IMR-90 (cell line): ENCODE measurements at regions not wholly inside any gene's neighbourhood (a gene's known extent, or its start where the extent isn't known, plus 50 kb on each side); places are given as distances from the start of the nearest gene placed in this dataset.

ENCODE experiments used
- ATAC-seq: fragments of 200-7000 bp; cut with Tn5 transposase; 2 replicates; pipeline ENCODE4 v1.9.1; 2020; ENCODE audit warnings: low read depth, mild to moderate bottlenecking, moderate library complexity
- BruUV-seq: library from RNA; stranded (reverse); fragments of 400-500 nt; replicated peaks from 2 replicates; lab custom pipeline; 2021; lab: Mats Ljungman, UMichigan
- CTCF ChIA-PET: fragments of 300-600 bp; formaldehyde crosslinking; extraction: SDS; loops from one replicate; lab custom pipeline; 2021; ENCODE audit warnings: antibody characterized with exemption; lab: Yijun Ruan, JAX
- POLR2A ChIA-PET: fragments of 300-600 bp; sonication (Branson Sonifier 250); formaldehyde crosslinking; loops from one replicate; lab custom pipeline; 2022; ENCODE audit warnings: antibody characterized with exemption; ENCODE audit not compliant: unreplicated experiment; lab: Charles Lee
- DNase-seq: peaks from one replicate; pipeline ENCODE4 v3.0.0; 2013
- H2AFZ ChIP-seq: replicated peaks from 2 replicates; pipeline ENCODE3; 2013; ENCODE audit warnings: low read length, mild to moderate bottlenecking; ENCODE audit not compliant: poor library complexity
- H2AK5ac ChIP-seq: 2 replicates; pipeline ENCODE4 v1.6.1; 2013; ENCODE audit warnings: low read depth, low read length, inconsistent platforms
- H2AK9ac ChIP-seq: replicated peaks from 2 replicates; pipeline ENCODE3; 2013; ENCODE audit warnings: mild to moderate bottlenecking, low read depth, low read length, moderate library complexity; ENCODE audit not compliant: poor library complexity
- H2BK120ac ChIP-seq: 2 replicates; pipeline ENCODE4 v1.6.1; 2013; ENCODE audit warnings: low read depth, low read length, inconsistent platforms
- H2BK15ac ChIP-seq: 3 replicates; pipeline ENCODE4 v1.6.1; 2013; ENCODE audit warnings: low read depth, low read length, inconsistent platforms
- H2BK20ac ChIP-seq: 2 replicates; pipeline ENCODE4 v1.6.1; 2013; ENCODE audit warnings: low read depth, mild to moderate bottlenecking, inconsistent platforms, low read length, moderate library complexity
- H2BK5ac ChIP-seq: 2 replicates; pipeline ENCODE4 v1.6.1; 2013; ENCODE audit warnings: mild to moderate bottlenecking, low read depth, low read length, inconsistent platforms; ENCODE audit not compliant: poor library complexity, severe bottlenecking
- H3K14ac ChIP-seq: replicated peaks from 2 replicates; pipeline ENCODE4 v1.6.1; 2013; ENCODE audit warnings: low read depth, low read length, inconsistent platforms
- H3K18ac ChIP-seq: 2 replicates; pipeline ENCODE4 v1.6.1; 2013; ENCODE audit warnings: low read depth, low read length, control low read depth
- H3K23ac ChIP-seq: 2 replicates; pipeline ENCODE4 v1.6.1; 2013; ENCODE audit warnings: low read depth, low read length, inconsistent platforms
- H3K27ac ChIP-seq: 2 replicates; pipeline ENCODE4 v1.5.1; 2013; ENCODE audit warnings: mild to moderate bottlenecking, control low read depth, low read length; ENCODE audit not compliant: insufficient read depth
- H3K27me3 ChIP-seq: 2 replicates; pipeline ENCODE4 v1.6.1; 2013; ENCODE audit warnings: low read length; ENCODE audit not compliant: control insufficient read depth, insufficient read depth
- H3K36me3 ChIP-seq: 2 replicates; pipeline ENCODE4 v1.6.1; 2013; ENCODE audit warnings: low read length, mixed read lengths; ENCODE audit not compliant: control insufficient read depth, insufficient read depth
- H3K4ac ChIP-seq: 2 replicates; pipeline ENCODE4 v1.6.1; 2013; ENCODE audit warnings: low read depth, low read length, inconsistent platforms
- H3K4me1 ChIP-seq: 2 replicates; pipeline ENCODE4 v1.6.1; 2013; ENCODE audit warnings: low read length, mixed read lengths; ENCODE audit not compliant: control insufficient read depth, insufficient read depth
- H3K4me2 ChIP-seq: 2 replicates; pipeline ENCODE4 v1.6.1; 2013; ENCODE audit warnings: low read depth, mild to moderate bottlenecking, control low read depth, low read length, moderate library complexity
- H3K4me3 ChIP-seq: 2 replicates; pipeline ENCODE4 v1.5.1; 2013; ENCODE audit warnings: low read depth, mild to moderate bottlenecking, control low read depth, low read length, moderate library complexity; ENCODE audit not compliant: insufficient read depth
- H3K56ac ChIP-seq: 2 replicates; pipeline ENCODE4 v1.6.1; 2013; ENCODE audit warnings: low read length, inconsistent platforms; ENCODE audit not compliant: insufficient read depth; ENCODE audit errors: extremely low read depth
- H3K79me1 ChIP-seq, 2 experiments: 2 replicates each; pipeline ENCODE4 v1.6.1; 2013; ENCODE audit warnings: low read length in 2 of 2, inconsistent platforms in 1 of 2, low read depth in 1 of 2
- H3K9ac ChIP-seq: 2 replicates; pipeline ENCODE4 v1.6.1; 2013; ENCODE audit warnings: low read depth, low read length, control low read depth
- H3K9me1 ChIP-seq: 2 replicates; pipeline ENCODE4 v1.6.1; 2013; ENCODE audit warnings: low read length, inconsistent platforms; ENCODE audit not compliant: insufficient read depth
- H3K9me3 ChIP-seq: 2 replicates; pipeline ENCODE4 v1.6.1; 2013; ENCODE audit warnings: low read length; ENCODE audit not compliant: control insufficient read depth, insufficient read depth
- H4K20me1 ChIP-seq: 2 replicates; pipeline ENCODE4 v1.6.1; 2013; ENCODE audit warnings: low read length, inconsistent platforms; ENCODE audit not compliant: insufficient read depth
- H4K5ac ChIP-seq: 2 replicates; pipeline ENCODE4 v1.6.1; 2013; ENCODE audit warnings: mild to moderate bottlenecking, low read depth, low read length, control low read depth
- H4K8ac ChIP-seq, 2 experiments: 2 replicates each; pipeline ENCODE4 v1.6.1; 2013; ENCODE audit warnings: low read depth in 2 of 2, low read length in 2 of 2, control low read depth in 1 of 2, inconsistent platforms in 1 of 2
- H4K91ac ChIP-seq: 2 replicates; pipeline ENCODE4 v1.6.1; 2013; ENCODE audit warnings: low read depth, low read length, inconsistent platforms; ENCODE audit not compliant: insufficient read depth
- CEBPB ChIP-seq: IDR thresholded peaks from 2 replicates; pipeline ENCODE4 v1.6.1; 2012; ENCODE audit warnings: low read depth, low read length, improper control_type of control experiment
- FOS ChIP-seq: fragments of 150-350 bp; IDR thresholded peaks from 2 replicates; pipeline ENCODE4 v1.6.1; 2016; ENCODE audit warnings: low read depth, low read length
- MXI1 ChIP-seq: IDR thresholded peaks from 2 replicates; pipeline ENCODE4 v1.6.1; 2012; ENCODE audit warnings: low read depth, mild to moderate bottlenecking, low read length, moderate library complexity, borderline replicate concordance
- POLR2A ChIP-seq: IDR thresholded peaks from 2 replicates; pipeline ENCODE4 v1.6.1; 2012; ENCODE audit warnings: mild to moderate bottlenecking, low read depth, low read length
- RCOR1 ChIP-seq: IDR thresholded peaks from 2 replicates; pipeline ENCODE4 v1.6.1; 2012; ENCODE audit warnings: mild to moderate bottlenecking, low read length, improper control_type of control experiment; ENCODE audit not compliant: insufficient replicate concordance
- SMC3 ChIP-seq: fragments of 150-350 bp; IDR thresholded peaks from 2 replicates; pipeline ENCODE4 v1.6.1; 2016; ENCODE audit warnings: low read depth, mild to moderate bottlenecking, antibody characterized with exemption, low read length, moderate library complexity
- dilution Hi-C: fragments of 300-500 bp; cut with HindIII; formaldehyde crosslinking; loops from one replicate; pipeline ENCODE4 v1.14.3; 2018; ENCODE audit warnings: low sequenced_read_pairs; ENCODE audit not compliant: unreplicated experiment
- in situ Hi-C: fragments of 300-500 bp; cut with MboI; formaldehyde crosslinking; loops from 3 replicates; pipeline ENCODE4 v1.14.3; 2019; ENCODE audit warnings: low sequenced_read_pairs, inconsistent platforms, mixed read lengths
- intact Hi-C: fragments of 100-400 bp; cut with micrococcal nuclease; formaldehyde crosslinking; loops from 2 replicates; pipeline ENCODE4 v1.10.0; 2022
- TF ChIP-seq, protein P1 (sequence below): conservative IDR thresholded peaks from 2 replicates; pipeline ENCODE4 v1.5.1; 2012; ENCODE audit warnings: mild to moderate bottlenecking, low read depth, low read length, improper control_type of control experiment
- TF ChIP-seq, protein P2 (sequence below): fragments of 150-350 bp; IDR thresholded peaks from 2 replicates; pipeline ENCODE4 v1.6.1; 2016; ENCODE audit warnings: low read depth, mild to moderate bottlenecking, low read length, moderate library complexity, borderline replicate concordance
- TF ChIP-seq, protein P3 (sequence below): fragments of 150-350 bp; IDR thresholded peaks from 2 replicates; pipeline ENCODE4 v1.6.1; 2017; ENCODE audit warnings: mild to moderate bottlenecking, antibody characterized with exemption, low read length, low read depth

DNA sequence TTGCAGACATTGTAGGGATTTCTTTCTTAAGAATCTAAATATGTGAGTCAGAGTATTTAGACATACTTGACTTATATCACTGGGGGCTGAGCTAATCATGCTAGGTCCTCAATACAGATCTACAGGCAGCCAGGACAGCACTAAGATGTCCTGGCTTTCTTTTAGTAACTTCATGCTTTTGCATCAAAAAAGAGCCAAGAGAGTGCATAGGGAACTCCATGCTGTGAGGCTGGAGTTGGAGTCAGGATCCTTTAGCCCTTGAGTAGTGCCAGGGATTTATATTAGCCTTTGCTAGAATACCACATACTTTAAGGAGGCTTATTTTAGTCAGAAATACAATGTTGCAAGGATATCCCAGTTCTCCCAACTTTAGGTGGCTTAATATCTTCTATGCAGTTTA lies 289.7 kb downstream of the CCDC85A start:
- no peak overlapping the region for H4K8ac ChIP-seq
- no peak overlapping the region for H3K23ac ChIP-seq
- H4K5ac ChIP-seq = no peak overlapping the region
- DNase-seq (no peak), ATAC-seq (no peak)
- intact Hi-C loops (no loop called here), dilution Hi-C loops (no loop called here), in situ Hi-C loops (no loop called here)
- H3K9me1 ChIP-seq = no peaks in the 10 kb centered on the region
- H4K20me1 ChIP-seq = no peaks in the 10 kb centered on the region
- TF ChIP-seq FOS = no peak
- no peak for TF ChIP-seq MXI1
- no peak for TF ChIP-seq SMC3
- TF ChIP-seq POLR2A = no peak
- TF ChIP-seq RCOR1 = no peak
- no peak for TF ChIP-seq CEBPB
- TF ChIP-seq, protein P1, sequence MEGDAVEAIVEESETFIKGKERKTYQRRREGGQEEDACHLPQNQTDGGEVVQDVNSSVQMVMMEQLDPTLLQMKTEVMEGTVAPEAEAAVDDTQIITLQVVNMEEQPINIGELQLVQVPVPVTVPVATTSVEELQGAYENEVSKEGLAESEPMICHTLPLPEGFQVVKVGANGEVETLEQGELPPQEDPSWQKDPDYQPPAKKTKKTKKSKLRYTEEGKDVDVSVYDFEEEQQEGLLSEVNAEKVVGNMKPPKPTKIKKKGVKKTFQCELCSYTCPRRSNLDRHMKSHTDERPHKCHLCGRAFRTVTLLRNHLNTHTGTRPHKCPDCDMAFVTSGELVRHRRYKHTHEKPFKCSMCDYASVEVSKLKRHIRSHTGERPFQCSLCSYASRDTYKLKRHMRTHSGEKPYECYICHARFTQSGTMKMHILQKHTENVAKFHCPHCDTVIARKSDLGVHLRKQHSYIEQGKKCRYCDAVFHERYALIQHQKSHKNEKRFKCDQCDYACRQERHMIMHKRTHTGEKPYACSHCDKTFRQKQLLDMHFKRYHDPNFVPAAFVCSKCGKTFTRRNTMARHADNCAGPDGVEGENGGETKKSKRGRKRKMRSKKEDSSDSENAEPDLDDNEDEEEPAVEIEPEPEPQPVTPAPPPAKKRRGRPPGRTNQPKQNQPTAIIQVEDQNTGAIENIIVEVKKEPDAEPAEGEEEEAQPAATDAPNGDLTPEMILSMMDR = no peak
- TF ChIP-seq, protein P2, sequence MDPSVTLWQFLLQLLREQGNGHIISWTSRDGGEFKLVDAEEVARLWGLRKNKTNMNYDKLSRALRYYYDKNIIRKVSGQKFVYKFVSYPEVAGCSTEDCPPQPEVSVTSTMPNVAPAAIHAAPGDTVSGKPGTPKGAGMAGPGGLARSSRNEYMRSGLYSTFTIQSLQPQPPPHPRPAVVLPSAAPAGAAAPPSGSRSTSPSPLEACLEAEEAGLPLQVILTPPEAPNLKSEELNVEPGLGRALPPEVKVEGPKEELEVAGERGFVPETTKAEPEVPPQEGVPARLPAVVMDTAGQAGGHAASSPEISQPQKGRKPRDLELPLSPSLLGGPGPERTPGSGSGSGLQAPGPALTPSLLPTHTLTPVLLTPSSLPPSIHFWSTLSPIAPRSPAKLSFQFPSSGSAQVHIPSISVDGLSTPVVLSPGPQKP = no peak
- TF ChIP-seq, protein P3, sequence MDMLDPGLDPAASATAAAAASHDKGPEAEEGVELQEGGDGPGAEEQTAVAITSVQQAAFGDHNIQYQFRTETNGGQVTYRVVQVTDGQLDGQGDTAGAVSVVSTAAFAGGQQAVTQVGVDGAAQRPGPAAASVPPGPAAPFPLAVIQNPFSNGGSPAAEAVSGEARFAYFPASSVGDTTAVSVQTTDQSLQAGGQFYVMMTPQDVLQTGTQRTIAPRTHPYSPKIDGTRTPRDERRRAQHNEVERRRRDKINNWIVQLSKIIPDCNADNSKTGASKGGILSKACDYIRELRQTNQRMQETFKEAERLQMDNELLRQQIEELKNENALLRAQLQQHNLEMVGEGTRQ = no peak
- H2BK120ac ChIP-seq = no peak overlapping the region
- no peaks in the 10 kb centered on the region for H3K36me3 ChIP-seq
- H3K18ac ChIP-seq = no peak overlapping the region
- no peak overlapping the region for H3K4ac ChIP-seq
- H2BK15ac ChIP-seq = no peak overlapping the region
- H2BK20ac ChIP-seq = no peak overlapping the region
- H3K79me1 ChIP-seq = no peaks in the 10 kb centered on the region
- no peaks in the 10 kb centered on the region for H3K4me1 ChIP-seq
- H3K27me3 ChIP-seq = no peaks in the 10 kb centered on the region
- BruUV-seq = no TSS peak
- H4K91ac ChIP-seq = no peak overlapping the region
- no peaks in the 10 kb centered on the region for H3K9me3 ChIP-seq
- H3K27ac ChIP-seq = no peak overlapping the region
- no peak overlapping the region for H3K56ac ChIP-seq
- no peak overlapping the region for H3K14ac ChIP-seq
- H3K4me2 ChIP-seq = no peak overlapping the region
- no peak overlapping the region for H2BK5ac ChIP-seq
- H2AK9ac ChIP-seq = no peak overlapping the region
- H3K9ac ChIP-seq = no peak overlapping the region
- H2AK5ac ChIP-seq = no peak overlapping the region
- H3K4me3 ChIP-seq = no peak overlapping the region
- CTCF ChIA-PET = no interaction called here
- no peak overlapping the region for H2AFZ ChIP-seq
- POLR2A ChIA-PET = no interaction called here
